SU-DHL-6 (cell line): ENCODE measurements at regions not wholly inside any gene's neighbourhood (a gene's known extent, or its start where the extent isn't known, plus 50 kb on each side); places are given as distances from the start of the nearest gene placed in this dataset.

ENCODE experiments used
- H2AFZ ChIP-seq: fragments of 200-600 bp; sonication (generic); 2 replicates; pipeline ENCODE4 v1.6.1; 2014; ENCODE audit warnings: low read depth, mild to moderate bottlenecking, moderate library complexity, mixed read lengths, antibody characterized with exemption, low read length; ENCODE audit not compliant: severe bottlenecking
- H3F3A ChIP-seq: fragments of 200-600 bp; shearing (Covaris generic); 2 replicates; pipeline ENCODE4 v1.6.0; 2016; ENCODE audit warnings: antibody characterized with exemption, mild to moderate bottlenecking; ENCODE audit not compliant: insufficient read depth
- H3K27ac ChIP-seq: fragments of 200-600 bp; sonication (generic); 2 replicates; pipeline ENCODE4 v1.5.1; 2016; ENCODE audit warnings: low read depth, mild to moderate bottlenecking, low read length, moderate library complexity, mixed read lengths
- H3K27me3 ChIP-seq: fragments of 200-600 bp; sonication (generic), shearing (Covaris generic); 2 replicates; pipeline ENCODE4 v1.6.0; 2014; ENCODE audit warnings: mild to moderate bottlenecking, low read length
- H3K36me3 ChIP-seq: fragments of 200-600 bp; sonication (generic); 2 replicates; pipeline ENCODE4 v1.6.1; 2014; ENCODE audit warnings: mild to moderate bottlenecking, low read length, mixed read lengths
- H3K4me2 ChIP-seq: fragments of 300-600, 200-600 bp; shearing (Covaris generic), sonication (generic); 2 replicates; pipeline ENCODE4 v1.6.0; 2014; ENCODE audit warnings: low read length, low read depth, mild to moderate bottlenecking; ENCODE audit not compliant: poor library complexity, severe bottlenecking
- H3K4me3 ChIP-seq: fragments of 200-600 bp; sonication (generic); 2 replicates; pipeline ENCODE4 v1.5.1; 2014; ENCODE audit warnings: antibody characterized with exemption, low read length, mild to moderate bottlenecking, mixed read lengths; ENCODE audit not compliant: insufficient read depth, poor library complexity, severe bottlenecking
- H3K79me2 ChIP-seq: fragments of 200-600 bp; sonication (generic); 2 replicates; pipeline ENCODE4 v1.6.1; 2014; ENCODE audit warnings: mild to moderate bottlenecking, low read length, moderate library complexity; ENCODE audit not compliant: insufficient read depth
- H3K9ac ChIP-seq: fragments of 200-600 bp; sonication (generic); 2 replicates; pipeline ENCODE4 v1.7.0; 2014; ENCODE audit warnings: mild to moderate bottlenecking, low read length
- H3K9me2 ChIP-seq: fragments of 200-600 bp; sonication (generic); replicated peaks from 2 replicates; pipeline ENCODE4 v1.6.1; 2014; ENCODE audit warnings: low read length; ENCODE audit not compliant: insufficient read depth
- H3K9me3 ChIP-seq: fragments of 200-600 bp; sonication (generic); 2 replicates; pipeline ENCODE4 v1.6.1; 2014; ENCODE audit warnings: low read length, mixed read lengths; ENCODE audit not compliant: insufficient read depth
- H4K20me1 ChIP-seq: fragments of 200-600 bp; sonication (generic); 2 replicates; pipeline ENCODE4 v1.6.1; 2014; ENCODE audit warnings: low read depth, mild to moderate bottlenecking, antibody characterized with exemption, low read length, moderate library complexity, mixed read lengths
- CTCF ChIP-seq: fragments of 200-600 bp; sonication (generic); IDR thresholded peaks from one replicate; pipeline ENCODE4 v1.5.1; 2017; ENCODE audit warnings: antibody characterized with exemption, mild to moderate bottlenecking, low read length, moderate library complexity; ENCODE audit not compliant: insufficient read depth, poor library complexity, severe bottlenecking
- EZH2phosphoT487 ChIP-seq: fragments of 200-600 bp; sonication (generic), shearing (Covaris generic); conservative IDR thresholded peaks from 2 replicates; pipeline ENCODE4 v1.6.1; 2018; ENCODE audit warnings: mild to moderate bottlenecking, antibody characterized with exemption, low read length, moderate library complexity, mixed read lengths

GRCh38 chr5:4258170-4258569 lies 662.5 kb downstream of the IRX1 start:
- Histone ChIP-seq H3K9me3 (no peaks in the 10 kb centered on the region), H3F3A (no peaks in the 10 kb centered on the region), H3K9ac (no peak overlapping the region), H3K9me2 (no peaks in the 10 kb centered on the region), H3K4me2 (no peak overlapping the region), H4K20me1 (no peaks in the 10 kb centered on the region), H3K79me2 (no peaks in the 10 kb centered on the region), H3K27ac (no peak overlapping the region), H3K27me3 (no peaks in the 10 kb centered on the region), H3K4me3 (no peak overlapping the region), H3K36me3 (no peaks in the 10 kb centered on the region), H2AFZ (no peak overlapping the region)
- TF ChIP-seq EZH2phosphoT487 = no peak
- TF ChIP-seq CTCF = no peak

- H4K20me1 ChIP-seq = no peaks in the 10 kb centered on the region
- no peak overlapping the region for H2AFZ ChIP-seq
- TF ChIP-seq CTCF (no peak), EZH2phosphoT487 (no peak)
- H3K36me3 ChIP-seq = no peaks in the 10 kb centered on the region
- H3K27me3 ChIP-seq = no peaks in the 10 kb centered on the region
- no peaks in the 10 kb centered on the region for H3K79me2 ChIP-seq
- H3K4me2 ChIP-seq = no peak overlapping the region
- H3K9me3 ChIP-seq = 0 out of 2 replicates have a peak, but pooled peaks cover 4% of the 10 kb centered on the region
- no peaks in the 10 kb centered on the region for H3F3A ChIP-seq
- no peaks in the 10 kb centered on the region for H3K9me2 ChIP-seq
- no peak overlapping the region for H3K9ac ChIP-seq
- no peak overlapping the region for H3K4me3 ChIP-seq
- H3K27ac ChIP-seq = no peak overlapping the region
Measured at GRCh38 chr5:4271193-4271592, 675.6 kb downstream of the IRX1 start.

- H4K20me1 ChIP-seq = no peaks in the 10 kb centered on the region
- H3K9me2 ChIP-seq = no peaks in the 10 kb centered on the region
- H3K9me3 ChIP-seq = 0 out of 2 replicates have a peak, but pooled peaks cover 4% of the 10 kb centered on the region
- no peaks in the 10 kb centered on the region for H3K36me3 ChIP-seq
- H3K27ac ChIP-seq = no peak overlapping the region
- H2AFZ ChIP-seq = no peak overlapping the region
- H3K4me2 ChIP-seq = no peak overlapping the region
- H3K79me2 ChIP-seq = no peaks in the 10 kb centered on the region
- H3K9ac ChIP-seq = no peak overlapping the region
- TF ChIP-seq EZH2phosphoT487 (no peak), CTCF (no peak)
- no peaks in the 10 kb centered on the region for H3K27me3 ChIP-seq
- H3F3A ChIP-seq = no peaks in the 10 kb centered on the region
- no peak overlapping the region for H3K4me3 ChIP-seq
Measured at GRCh38 chr5:4275232-4275631, 679.6 kb downstream of the IRX1 start.

GRCh38 chr5:4294878-4295277 lies 699.2 kb downstream of the IRX1 start:
- no peak overlapping the region for H3K27ac ChIP-seq
- H3K4me2 ChIP-seq = no peak overlapping the region
- H2AFZ ChIP-seq = no peak overlapping the region
- H3K79me2 ChIP-seq = no peaks in the 10 kb centered on the region
- H3K27me3 ChIP-seq = no peaks in the 10 kb centered on the region
- no peaks in the 10 kb centered on the region for H4K20me1 ChIP-seq
- H3K4me3 ChIP-seq = no peak overlapping the region
- no peaks in the 10 kb centered on the region for H3K9me2 ChIP-seq
- no peak overlapping the region for H3K9ac ChIP-seq
- no peaks in the 10 kb centered on the region for H3K9me3 ChIP-seq
- H3K36me3 ChIP-seq = no peaks in the 10 kb centered on the region
- no peak for TF ChIP-seq CTCF
- no peak for TF ChIP-seq EZH2phosphoT487
- no peaks in the 10 kb centered on the region for H3F3A ChIP-seq
